SIG-M5 treated with dmso at 0.1 percent for 504 hours (cell line): ENCODE measurements at regions not wholly inside any gene's neighbourhood (a gene's known extent, or its start where the extent isn't known, plus 50 kb on each side); places are given as distances from the start of the nearest gene placed in this dataset.
"Not testable (repeated sequence)": the region's sequence is repeated elsewhere in the genome, so short reads cannot be mapped to it uniquely, and the experiment has no call there.

Source experiments
- DNase-seq: peaks from one replicate; lab custom pipeline; 2025; ENCODE audit not compliant: unreplicated experiment; lab: John Stamatoyannopoulos, UW

- no peak for DNase-seq
Measured at GRCh38 chr13:90999401-90999800, 348.1 kb upstream of the MIR17HG start.

GRCh38 chr13:91001371-91001770 is 346.1 kb upstream of the MIR17HG start:
- DNase-seq, result no peak

- DNase-seq, result no peak
Measured at GRCh38 chr13:91014696-91015095, 332.8 kb upstream of the MIR17HG start.

GRCh38 chr13:91017031-91017668 is 330.3 kb upstream of the MIR17HG start:
- peak; percentile 54 for DNase-seq

GRCh38 chr13:91017669-91018053 is 329.8 kb upstream of the MIR17HG start:
- no peak for DNase-seq

GRCh38 chr13:91020461-91021034 is 326.9 kb upstream of the MIR17HG start:
- DNase-seq, result no peak

GRCh38 chr13:91024157-91024792 is 323.2 kb upstream of the MIR17HG start:
- no peak for DNase-seq

GRCh38 chr13:91025442-91025841 is 322.0 kb upstream of the MIR17HG start:
- DNase-seq, result no peak

GRCh38 chr13:91031508-91031907 is 316.0 kb upstream of the MIR17HG start:
- DNase-seq, result no peak

GRCh38 chr13:91032104-91032503 is 315.4 kb upstream of the MIR17HG start:
- no peak for DNase-seq

GRCh38 chr13:91036886-91037285 is 310.6 kb upstream of the MIR17HG start:
- no peak for DNase-seq

- no peak for DNase-seq
Measured at GRCh38 chr13:91042870-91043269, 304.6 kb upstream of the MIR17HG start.

- DNase-seq, result peak; percentile 38
Measured at GRCh38 chr13:91045351-91046034, 302.0 kb upstream of the MIR17HG start.

- no peak for DNase-seq
Measured at GRCh38 chr13:91046715-91047327, 300.7 kb upstream of the MIR17HG start.

GRCh38 chr13:91050970-91051369 is 296.5 kb upstream of the MIR17HG start:
- DNase-seq, result no peak

GRCh38 chr13:91052876-91053275 is 294.6 kb upstream of the MIR17HG start:
- no peak for DNase-seq

GRCh38 chr13:91053318-91054065 is 294.0 kb upstream of the MIR17HG start:
- no peak for DNase-seq

GRCh38 chr13:91054902-91055301 is 292.6 kb upstream of the MIR17HG start:
- no peak for DNase-seq

GRCh38 chr13:91056746-91057145 is 290.7 kb upstream of the MIR17HG start:
- no peak for DNase-seq

GRCh38 chr13:91057507-91057906 is 290.0 kb upstream of the MIR17HG start:
- DNase-seq, result not testable (repeated sequence)

GRCh38 chr13:91058066-91058465 is 289.4 kb upstream of the MIR17HG start:
- DNase-seq, result no peak
